ENCODE measurements at regions not wholly inside any gene's neighbourhood (a gene's known extent, or its start where the extent isn't known, plus 50 kb on each side); places are given as distances from the start of the nearest gene placed in this dataset.

DNA sequence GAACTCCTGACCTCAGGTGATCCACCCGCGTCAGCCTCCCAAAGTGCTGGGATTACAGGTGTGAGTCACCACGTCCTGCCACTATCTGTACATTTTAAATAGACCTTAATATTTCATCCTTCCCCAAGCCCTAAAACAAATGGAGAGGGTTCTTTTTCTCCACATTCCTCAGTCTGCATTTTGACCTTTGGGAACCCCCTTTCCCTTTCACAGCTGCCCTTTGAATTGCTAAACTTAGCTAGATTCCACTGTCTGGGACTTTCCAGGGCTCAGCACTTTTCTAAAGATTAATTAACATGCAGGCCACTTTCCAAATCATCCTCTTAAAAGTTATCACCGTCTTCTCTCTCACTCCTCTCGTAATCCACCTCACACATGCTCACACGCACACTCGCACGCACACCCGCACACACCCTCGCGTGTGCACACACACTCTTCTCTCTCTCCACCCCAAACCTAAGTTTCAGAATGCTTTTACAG, 124.2 kb downstream of the TMCO5A start:
- TF ChIP-seq, protein P1, sequence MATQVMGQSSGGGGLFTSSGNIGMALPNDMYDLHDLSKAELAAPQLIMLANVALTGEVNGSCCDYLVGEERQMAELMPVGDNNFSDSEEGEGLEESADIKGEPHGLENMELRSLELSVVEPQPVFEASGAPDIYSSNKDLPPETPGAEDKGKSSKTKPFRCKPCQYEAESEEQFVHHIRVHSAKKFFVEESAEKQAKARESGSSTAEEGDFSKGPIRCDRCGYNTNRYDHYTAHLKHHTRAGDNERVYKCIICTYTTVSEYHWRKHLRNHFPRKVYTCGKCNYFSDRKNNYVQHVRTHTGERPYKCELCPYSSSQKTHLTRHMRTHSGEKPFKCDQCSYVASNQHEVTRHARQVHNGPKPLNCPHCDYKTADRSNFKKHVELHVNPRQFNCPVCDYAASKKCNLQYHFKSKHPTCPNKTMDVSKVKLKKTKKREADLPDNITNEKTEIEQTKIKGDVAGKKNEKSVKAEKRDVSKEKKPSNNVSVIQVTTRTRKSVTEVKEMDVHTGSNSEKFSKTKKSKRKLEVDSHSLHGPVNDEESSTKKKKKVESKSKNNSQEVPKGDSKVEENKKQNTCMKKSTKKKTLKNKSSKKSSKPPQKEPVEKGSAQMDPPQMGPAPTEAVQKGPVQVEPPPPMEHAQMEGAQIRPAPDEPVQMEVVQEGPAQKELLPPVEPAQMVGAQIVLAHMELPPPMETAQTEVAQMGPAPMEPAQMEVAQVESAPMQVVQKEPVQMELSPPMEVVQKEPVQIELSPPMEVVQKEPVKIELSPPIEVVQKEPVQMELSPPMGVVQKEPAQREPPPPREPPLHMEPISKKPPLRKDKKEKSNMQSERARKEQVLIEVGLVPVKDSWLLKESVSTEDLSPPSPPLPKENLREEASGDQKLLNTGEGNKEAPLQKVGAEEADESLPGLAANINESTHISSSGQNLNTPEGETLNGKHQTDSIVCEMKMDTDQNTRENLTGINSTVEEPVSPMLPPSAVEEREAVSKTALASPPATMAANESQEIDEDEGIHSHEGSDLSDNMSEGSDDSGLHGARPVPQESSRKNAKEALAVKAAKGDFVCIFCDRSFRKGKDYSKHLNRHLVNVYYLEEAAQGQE (IDR thresholded peaks at IDR 0.05; ENCODE audit: low read depth): no peak
- TF ChIP-seq FOXM1 (IDR thresholded peaks at IDR 0.05; ENCODE audit: borderline replicate concordance, low read depth) (no peak), CREB1 (IDR thresholded peaks at IDR 0.05; ENCODE audit: low read depth) (no peak)
